AG10803 (cell line): ENCODE measurements at regions not wholly inside any gene's neighbourhood (a gene's known extent, or its start where the extent isn't known, plus 50 kb on each side); places are given as distances from the start of the nearest gene placed in this dataset.
A peak's percentile ranks its signal among the peaks of the same experiment; 100 is the strongest.

Experiments
- DNase-seq: peaks from one replicate; pipeline ENCODE4 v3.0.0; 2010; ENCODE audit warnings: low read depth
- H3K4me3 ChIP-seq: 2 replicates; pipeline ENCODE4 v1.5.1; 2011; ENCODE audit warnings: mild to moderate bottlenecking, low read length, control low read depth
- TF ChIP-seq, protein P1 (sequence below): conservative IDR thresholded peaks from 2 replicates; pipeline ENCODE4 v1.5.1; 2011; ENCODE audit warnings: mild to moderate bottlenecking, low read length, control low read depth, inconsistent platforms

GRCh38 chr13:105538346-105538745 is 997.1 kb downstream of the EFNB2 start:
- TF ChIP-seq, protein P1, sequence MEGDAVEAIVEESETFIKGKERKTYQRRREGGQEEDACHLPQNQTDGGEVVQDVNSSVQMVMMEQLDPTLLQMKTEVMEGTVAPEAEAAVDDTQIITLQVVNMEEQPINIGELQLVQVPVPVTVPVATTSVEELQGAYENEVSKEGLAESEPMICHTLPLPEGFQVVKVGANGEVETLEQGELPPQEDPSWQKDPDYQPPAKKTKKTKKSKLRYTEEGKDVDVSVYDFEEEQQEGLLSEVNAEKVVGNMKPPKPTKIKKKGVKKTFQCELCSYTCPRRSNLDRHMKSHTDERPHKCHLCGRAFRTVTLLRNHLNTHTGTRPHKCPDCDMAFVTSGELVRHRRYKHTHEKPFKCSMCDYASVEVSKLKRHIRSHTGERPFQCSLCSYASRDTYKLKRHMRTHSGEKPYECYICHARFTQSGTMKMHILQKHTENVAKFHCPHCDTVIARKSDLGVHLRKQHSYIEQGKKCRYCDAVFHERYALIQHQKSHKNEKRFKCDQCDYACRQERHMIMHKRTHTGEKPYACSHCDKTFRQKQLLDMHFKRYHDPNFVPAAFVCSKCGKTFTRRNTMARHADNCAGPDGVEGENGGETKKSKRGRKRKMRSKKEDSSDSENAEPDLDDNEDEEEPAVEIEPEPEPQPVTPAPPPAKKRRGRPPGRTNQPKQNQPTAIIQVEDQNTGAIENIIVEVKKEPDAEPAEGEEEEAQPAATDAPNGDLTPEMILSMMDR = no peak
- DNase-seq = no peak
- H3K4me3 ChIP-seq = no peak overlapping the region

DNA sequence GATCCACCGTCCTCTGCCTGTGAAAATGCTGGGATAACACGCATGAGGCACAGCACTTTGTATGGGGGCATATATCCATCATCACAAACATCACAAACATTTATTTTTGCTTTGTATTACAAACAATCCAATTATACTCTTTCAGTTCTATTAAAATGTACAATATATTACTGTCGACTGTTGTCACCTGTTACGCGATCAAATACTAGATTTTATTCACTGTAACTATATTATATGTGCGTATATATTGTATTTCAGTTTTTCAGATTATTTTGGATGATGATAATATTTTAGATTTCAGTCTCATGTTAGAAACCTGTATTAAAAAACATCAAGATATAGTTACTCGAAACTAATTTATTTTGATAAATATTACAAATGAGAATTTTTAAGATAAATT is 998.3 kb downstream of the EFNB2 start:
- no peak for DNase-seq
- TF ChIP-seq, protein P1 = no peak
- no peak overlapping the region for H3K4me3 ChIP-seq

GRCh38 chr13:105530468-105530867 is 1005.0 kb downstream of the EFNB2 start:
- DNase-seq = no peak
- TF ChIP-seq, protein P1 = no peak
- H3K4me3 ChIP-seq = no peak overlapping the region

DNA sequence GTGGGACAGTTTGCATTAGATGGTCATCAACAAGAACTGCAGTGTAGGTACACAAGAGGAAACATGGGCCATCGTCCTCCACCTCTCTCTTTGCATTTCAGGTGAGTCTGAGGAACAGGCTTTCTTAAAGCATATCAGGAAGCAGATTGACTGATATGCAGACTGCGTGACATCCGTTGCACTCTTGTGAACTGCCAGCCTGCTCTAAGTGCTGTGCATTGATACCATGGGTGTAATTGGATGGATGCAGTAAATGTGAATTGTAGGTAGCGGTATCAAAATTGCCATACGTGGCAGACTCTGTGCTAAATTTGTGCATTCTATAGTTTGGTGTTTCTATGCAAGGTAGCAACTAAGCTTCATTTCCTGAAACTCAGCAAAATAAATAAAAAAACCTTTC is 1008.3 kb downstream of the EFNB2 start:
- DNase-seq = no peak
- TF ChIP-seq, protein P1 = no peak
- H3K4me3 ChIP-seq = no peak overlapping the region

- no peak overlapping the region for H3K4me3 ChIP-seq
- TF ChIP-seq, protein P1 = no peak
- DNase-seq = no peak
Measured at GRCh38 chr13:105519771-105520170, 1015.7 kb downstream of the EFNB2 start.

DNA sequence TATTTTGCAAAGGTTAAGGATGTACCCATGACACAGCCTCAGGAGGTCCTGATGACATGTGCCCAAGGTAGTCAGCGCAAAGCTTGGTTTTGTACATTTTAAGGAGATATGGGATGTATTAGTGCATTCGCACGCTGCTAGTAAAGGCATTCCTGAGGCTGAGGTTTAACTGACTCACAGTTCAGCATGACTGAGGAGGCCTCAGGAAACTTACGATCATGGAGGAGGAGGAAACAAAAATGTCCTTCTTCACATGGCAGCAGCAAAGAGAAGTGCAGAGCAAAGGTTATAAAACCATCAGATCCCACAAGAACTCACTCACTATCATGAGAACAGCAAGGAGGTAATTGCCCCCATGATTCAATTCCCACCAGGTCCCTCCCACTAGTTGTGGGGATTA is 1017.4 kb downstream of the EFNB2 start:
- TF ChIP-seq, protein P1 = no peak
- H3K4me3 ChIP-seq = no peak overlapping the region
- peak; percentile 24 for DNase-seq

DNA sequence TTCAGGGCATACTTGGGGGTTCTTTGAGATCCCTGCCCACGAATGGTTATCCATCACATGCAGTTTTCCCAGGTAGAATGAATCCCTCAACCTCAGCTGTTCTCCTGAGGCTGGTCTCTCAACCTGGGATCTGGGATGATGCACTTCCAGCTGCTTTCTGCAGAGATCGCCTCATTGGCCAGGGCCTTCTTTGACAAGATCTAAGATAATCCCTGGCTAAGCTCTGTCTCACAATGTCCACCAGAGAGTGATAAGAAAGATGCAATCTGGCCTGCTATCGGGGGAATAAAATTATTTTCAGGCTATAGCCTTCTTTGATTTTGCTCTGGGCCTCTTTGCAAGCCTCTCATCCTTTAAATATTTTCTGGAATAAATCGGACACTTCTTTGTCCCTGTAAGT is 1021.1 kb downstream of the EFNB2 start:
- H3K4me3 ChIP-seq = no peak overlapping the region
- TF ChIP-seq, protein P1 = no peak
- DNase-seq = no peak
